H1 (cell line): ENCODE measurements at regions not wholly inside any gene's neighbourhood (a gene's known extent, or its start where the extent isn't known, plus 50 kb on each side); places are given as distances from the start of the nearest gene placed in this dataset.

ENCODE experiments used
- CTCF ChIA-PET: fragments of 300-600 bp; sonication (Branson Sonifier 250); formaldehyde crosslinking; loops from one replicate; lab custom pipeline; 2021; ENCODE audit not compliant: partially characterized antibody; lab: Charles Lee
- POLR2A ChIA-PET: fragments of 300-600 bp; sonication (Branson Sonifier 250); formaldehyde crosslinking; loops from one replicate; lab custom pipeline; 2021; ENCODE audit warnings: inconsistent platforms; ENCODE audit not compliant: partially characterized antibody; lab: Charles Lee
- DNase-seq, 2 experiments: peaks; one replicate each; pipeline versions ENCODE4 v3.0.0 to v3.0.0-alpha.2; 2010 to 2022; ENCODE audit warnings: low spot score in 2 of 2, low read depth in 1 of 2, mixed read lengths in 1 of 2
- FAIRE-seq: peaks from 2 replicates; lab custom pipeline; 2011; peaks lifted over from hg19 to GRCh38; lab: Jason Lieb, UNC
- H2AFZ ChIP-seq: 2 replicates; pipeline ENCODE4 v1.8.1; 2012; ENCODE audit warnings: low read length, inconsistent platforms
- H2AK5ac ChIP-seq: 2 replicates; pipeline ENCODE4 v1.6.1; 2013; ENCODE audit warnings: low read depth, low read length
- H2BK120ac ChIP-seq: replicated peaks from 2 replicates; pipeline ENCODE3; 2013; ENCODE audit warnings: low read depth, low read length, inconsistent platforms
- H2BK12ac ChIP-seq: 2 replicates; pipeline ENCODE4 v1.6.1; 2013; ENCODE audit warnings: low read depth, low read length
- H2BK15ac ChIP-seq: 2 replicates; pipeline ENCODE4 v1.6.1; 2013; ENCODE audit warnings: low read length
- H2BK20ac ChIP-seq: 2 replicates; pipeline ENCODE4 v1.6.1; 2013; ENCODE audit warnings: low read length
- H2BK5ac ChIP-seq: 2 replicates; pipeline ENCODE4 v1.6.1; 2013; ENCODE audit warnings: low read depth, low read length
- H3K14ac ChIP-seq: 2 replicates; pipeline ENCODE4 v1.6.1; 2013; ENCODE audit warnings: inconsistent platforms; ENCODE audit not compliant: insufficient read length
- H3K18ac ChIP-seq: 2 replicates; pipeline ENCODE4 v1.6.1; 2013; ENCODE audit warnings: low read length; ENCODE audit errors: extremely low read depth
- H3K23ac ChIP-seq: 2 replicates; pipeline ENCODE4 v1.6.1; 2013; ENCODE audit warnings: inconsistent platforms; ENCODE audit not compliant: insufficient read length
- H3K23me2 ChIP-seq: 2 replicates; pipeline ENCODE4 v1.6.1; 2013; ENCODE audit warnings: low read depth, low read length
- H3K27ac ChIP-seq: 2 replicates; pipeline ENCODE4 v1.6.1; 2011; ENCODE audit warnings: low read depth, low read length, inconsistent platforms
- H3K27me3 ChIP-seq, 4 experiments: replicated peaks in 1 of 4; 1 replicate in 1 of 4; 2 replicates in 3 of 4; pipeline versions ENCODE4 v1.6.1 to v1.8.1; 2011 to 2013; ENCODE audit warnings: low read length in 3 of 4, mild to moderate bottlenecking in 3 of 4, inconsistent platforms in 2 of 4, mixed read lengths in 2 of 4, moderate library complexity in 1 of 4; ENCODE audit not compliant: control insufficient read depth in 3 of 4, insufficient read depth in 3 of 4; ENCODE audit errors: extremely low read depth in 1 of 4
- H3K36me3 ChIP-seq, 4 experiments: 2 replicates each; pipeline versions ENCODE4 v1.6.1 to v1.8.1; 2011 to 2013; ENCODE audit warnings: mild to moderate bottlenecking in 4 of 4, low read length in 3 of 4, moderate library complexity in 2 of 4, control low read depth in 1 of 4, inconsistent platforms in 1 of 4; ENCODE audit not compliant: insufficient read depth in 4 of 4, control insufficient read depth in 2 of 4
- H3K4ac ChIP-seq: replicated peaks from 2 replicates; pipeline ENCODE3; 2013; ENCODE audit warnings: low read length, low read depth, mixed read lengths, inconsistent platforms; ENCODE audit not compliant: insufficient read length
- H3K4me1 ChIP-seq, 4 experiments: replicated peaks in 1 of 4; 1 replicate in 1 of 4; 2 replicates in 3 of 4; pipeline versions ENCODE4 v1.6.1 to v1.8.1; 2011 to 2013; ENCODE audit warnings: low read length in 3 of 4, inconsistent platforms in 2 of 4, mixed read lengths in 1 of 4; ENCODE audit not compliant: insufficient read depth in 4 of 4, control insufficient read depth in 3 of 4
- H3K4me2 ChIP-seq, 2 experiments: 2 replicates each; pipeline versions ENCODE4 v1.6.1 to v1.8.1; 2011 to 2013; ENCODE audit warnings: low read depth in 2 of 2, low read length in 2 of 2, control low read depth in 1 of 2, inconsistent platforms in 1 of 2, mild to moderate bottlenecking in 1 of 2; ENCODE audit not compliant: insufficient read depth in 1 of 2
- H3K4me3 ChIP-seq, 4 experiments: fragments of 200-600, 300-600 bp in 1 of 4; sonication (generic), shearing (Covaris generic), sonication (Bioruptor Twin) in 1 of 4; 2 replicates each; pipeline versions ENCODE4 v1.5.1 to v1.8.1; 2011 to 2016; ENCODE audit warnings: low read length in 4 of 4, low read depth in 3 of 4, control low read depth in 2 of 4, inconsistent platforms in 2 of 4, mild to moderate bottlenecking in 2 of 4, mixed read lengths in 1 of 4, moderate library complexity in 1 of 4; ENCODE audit not compliant: insufficient read depth in 2 of 4; ENCODE audit errors: extremely low read depth in 1 of 4
- H3K56ac ChIP-seq: replicated peaks from 2 replicates; pipeline ENCODE3; 2013; ENCODE audit warnings: low read depth, mild to moderate bottlenecking, mixed read lengths, low read length, inconsistent platforms; ENCODE audit not compliant: insufficient read length
- H3K79me1 ChIP-seq: 2 replicates; pipeline ENCODE4 v1.6.1; 2013; ENCODE audit warnings: low read depth, low read length, control low read depth
- H3K79me2 ChIP-seq, 2 experiments: 2 replicates each; pipeline versions ENCODE4 v1.6.1 to v1.8.1; 2012 to 2013; ENCODE audit warnings: low read length in 2 of 2, mild to moderate bottlenecking in 2 of 2, inconsistent platforms in 1 of 2; ENCODE audit not compliant: insufficient read depth in 2 of 2, control insufficient read depth in 1 of 2
- H3K9ac ChIP-seq, 4 experiments: replicated peaks in 1 of 4; 1 replicate in 1 of 4; 2 replicates in 3 of 4; pipeline versions ENCODE4 v1.6.1 to v1.8.1; 2011 to 2013; ENCODE audit warnings: low read depth in 3 of 4, low read length in 3 of 4, control low read depth in 2 of 4, mild to moderate bottlenecking in 2 of 4, moderate library complexity in 2 of 4, inconsistent platforms in 1 of 4; ENCODE audit errors: extremely low read depth in 1 of 4
- H3K9me3 ChIP-seq, 2 experiments: 2 replicates each; pipeline versions ENCODE4 v1.6.1 to v1.8.1; 2012 to 2013; ENCODE audit warnings: mild to moderate bottlenecking in 2 of 2, moderate library complexity in 2 of 2, control low read depth in 1 of 2, inconsistent platforms in 1 of 2, low read depth in 1 of 2, low read length in 1 of 2, mixed read lengths in 1 of 2; ENCODE audit not compliant: insufficient read depth in 2 of 2
- H4K20me1 ChIP-seq, 2 experiments: replicated peaks in 1 of 2; 2 replicates each; pipeline versions ENCODE3 to v1.8.1; 2011 to 2013; ENCODE audit warnings: inconsistent platforms in 2 of 2, low read length in 2 of 2, mild to moderate bottlenecking in 1 of 2; ENCODE audit not compliant: insufficient read depth in 2 of 2, control insufficient read depth in 1 of 2
- H4K5ac ChIP-seq: 2 replicates; pipeline ENCODE4 v1.6.1; 2013; ENCODE audit warnings: low read length, low read depth, mixed read lengths, inconsistent platforms; ENCODE audit not compliant: insufficient read length
- H4K8ac ChIP-seq: 2 replicates; pipeline ENCODE4 v1.8.0; 2013; ENCODE audit warnings: mild to moderate bottlenecking, moderate library complexity, low read length, inconsistent platforms; ENCODE audit not compliant: insufficient read depth; ENCODE audit errors: extremely low read depth
- H4K91ac ChIP-seq: replicated peaks from 2 replicates; pipeline ENCODE3; 2013; ENCODE audit warnings: low read length, mixed read lengths, inconsistent platforms; ENCODE audit not compliant: insufficient read length
- CHD1 ChIP-seq: IDR thresholded peaks from 2 replicates; pipeline ENCODE4 v1.6.1; 2012; ENCODE audit warnings: low read depth, low read length, improper control_type of control experiment
- RFX5 ChIP-seq: IDR thresholded peaks from 2 replicates; pipeline ENCODE4 v1.6.1; 2011; ENCODE audit warnings: low read depth, low read length, improper control_type of control experiment, borderline replicate concordance
- SIN3A ChIP-seq, 2 experiments: IDR thresholded peaks in 1 of 2; conservative IDR thresholded peaks in 1 of 2; 2 replicates each; pipeline ENCODE4 v1.6.1; 2011 to 2012; ENCODE audit warnings: low read length in 2 of 2, improper control_type of control experiment in 1 of 2, low read depth in 1 of 2, mild to moderate bottlenecking in 1 of 2
- SRF ChIP-seq: IDR thresholded peaks from 2 replicates; pipeline ENCODE4 v1.6.1; 2011; ENCODE audit warnings: mild to moderate bottlenecking, low read depth, low read length, moderate library complexity
- TAF1 ChIP-seq: IDR thresholded peaks from 2 replicates; pipeline ENCODE4 v1.6.1; 2011; ENCODE audit warnings: mild to moderate bottlenecking, low read depth, low read length
- TEAD4 ChIP-seq: IDR thresholded peaks from 2 replicates; pipeline ENCODE4 v1.6.1; 2012; ENCODE audit warnings: low read depth, low read length, inconsistent platforms, mixed read lengths
- WGBS, 2 experiments: shearing (Covaris generic) in 1 of 2; methylation state at CpG; one replicate each; pipeline versions ENCODE4 v1.1.6 to v1.1.7; 2013 to 2015; ENCODE audit warnings: low lambda C conversion rate in 2 of 2, mixed read lengths in 2 of 2, inconsistent platforms in 1 of 2, low coverage in 1 of 2, missing lambda C conversion rate in 1 of 2; ENCODE audit not compliant: insufficient replicate concordance in 2 of 2, insufficient coverage in 1 of 2, insufficient read length in 1 of 2; ENCODE audit errors: extremely low coverage in 1 of 2, missing lambda C conversion rate in 1 of 2; 5-methylcytosine and 5-hydroxymethylcytosine counted together

- Histone ChIP-seq H3K36me3 (no peaks in the 10 kb centered on the region), H4K8ac (no peak overlapping the region), H3K23me2 (no peaks in the 10 kb centered on the region; the same call in 1 of the 2 replicates), H2BK120ac (no peak overlapping the region), H3K4me2 (no peak overlapping the region), H3K4ac (no peak overlapping the region), H2BK5ac (no peak overlapping the region), H2BK15ac (no peak overlapping the region), H4K5ac (no peak overlapping the region), H4K91ac (no peak overlapping the region), H3K4me1 (no peaks in the 10 kb centered on the region; a peak in 1 of 7 replicates), H3K79me2 (no peaks in the 10 kb centered on the region), H3K9ac (no peak overlapping the region), H2BK12ac (no peak overlapping the region), H3K79me1 (no peaks in the 10 kb centered on the region), H2BK20ac (0 out of 2 replicates have a peak overlapping the region, but pooled peaks have one; percentile 50), H3K9me3 (no peaks in the 10 kb centered on the region), H3K56ac (no peak overlapping the region), H3K14ac (no peak overlapping the region), H3K27me3 (peaks cover 0 to under 1% (median 0%) of the 10 kb centered on the region in 4 experiments; a peak in 1 of 7 replicates), H4K20me1 (no peaks in the 10 kb centered on the region), H2AFZ (peak overlapping the region; percentile 88; the same call in 1 of the 2 replicates), H3K18ac (no peak overlapping the region), H2AK5ac (no peak overlapping the region), H3K23ac (no peak overlapping the region), H3K4me3 (no peak overlapping the region), H3K27ac (no peak overlapping the region)
- ChIA-PET POLR2A (no interaction called here), CTCF (no interaction called here)
- 84% methylated on average over 2 of the region's 2 CpGs; no CpG with 5 or more reads in 1 of the 2 experiments for WGBS, 2 experiments
- DNase-seq (no peak), FAIRE-seq (no peak)
- TF ChIP-seq SIN3A (conservative IDR thresholded peaks at IDR 0.05 in 1 of 2, IDR thresholded peaks at IDR 0.05 in 1 of 2; ENCODE audit: low read depth in 1 of 2, low read length in 2 of 2): no peak
- TF ChIP-seq CHD1: no peak
- no peak for TF ChIP-seq TEAD4
- TF ChIP-seq RFX5: no peak
- TF ChIP-seq SRF: no peak
- TF ChIP-seq TAF1: no peak
Observed at GRCh38 chr4:177185151-177185550, 124.5 kb upstream of the NEIL3 start.
